CD14-positive monocyte (primary cell): ENCODE measurements at regions not wholly inside any gene's neighbourhood (a gene's known extent, or its start where the extent isn't known, plus 50 kb on each side); places are given as distances from the start of the nearest gene placed in this dataset.

ENCODE experiments used
- DNase-seq, 3 donors: peaks; one replicate each; pipeline ENCODE4 v3.0.0-alpha.2; 2011 to 2022
- H2AFZ ChIP-seq: 2 replicates; pipeline ENCODE4 v1.6.0; 2012; ENCODE audit warnings: mild to moderate bottlenecking, low read depth, low read length, inconsistent platforms; ENCODE audit not compliant: insufficient read depth, poor library complexity, severe bottlenecking
- H3K27ac ChIP-seq, 2 donors: 1 replicate in 1 of 2; 2 replicates in 1 of 2; pipeline ENCODE4 v1.5.1; 2012 to 2013; ENCODE audit warnings: low read length in 2 of 2, control low read depth in 1 of 2, inconsistent platforms in 1 of 2, low read depth in 1 of 2, mild to moderate bottlenecking in 1 of 2
- H3K27me3 ChIP-seq, 2 donors: one replicate each; pipeline versions ENCODE4 v1.6.0 to v1.6.1; 2011 to 2013; ENCODE audit warnings: low read length in 2 of 2; ENCODE audit not compliant: control insufficient read depth in 2 of 2, insufficient read depth in 2 of 2
- H3K36me3 ChIP-seq, 2 donors: replicated peaks in 1 of 2; 1 replicate in 1 of 2; 2 replicates in 1 of 2; pipeline versions ENCODE4 v1.5.1 to v1.6.1; 2012 to 2013; ENCODE audit warnings: low read length in 2 of 2, control low read depth in 1 of 2, inconsistent platforms in 1 of 2, mild to moderate bottlenecking in 1 of 2; ENCODE audit not compliant: insufficient read depth in 2 of 2, control insufficient read depth in 1 of 2
- H3K4me1 ChIP-seq, 2 donors: 1 replicate in 1 of 2; 2 replicates in 1 of 2; pipeline versions ENCODE4 v1.5.1 to v1.6.1; 2012 to 2013; ENCODE audit warnings: low read length in 2 of 2, control low read depth in 1 of 2, inconsistent platforms in 1 of 2, mild to moderate bottlenecking in 1 of 2, moderate library complexity in 1 of 2; ENCODE audit not compliant: insufficient read depth in 2 of 2, control insufficient read depth in 1 of 2
- H3K4me2 ChIP-seq: replicated peaks from 2 replicates; pipeline ENCODE3; 2012; ENCODE audit warnings: low read length, moderate library complexity, mild to moderate bottlenecking; ENCODE audit not compliant: poor library complexity, severe bottlenecking; ENCODE audit errors: extremely low read depth
- H3K4me3 ChIP-seq, 3 experiments: fragments of 200-600 bp in 1 of 3; sonication (generic) in 1 of 3; replicated peaks in 1 of 3; 1 replicate in 2 of 3; 2 replicates in 1 of 3; pipeline ENCODE4 v1.5.1; 2011 to 2013; ENCODE audit warnings: low read length in 3 of 3, mild to moderate bottlenecking in 3 of 3, control low read depth in 2 of 3, low read depth in 2 of 3, inconsistent platforms in 1 of 3, moderate library complexity in 1 of 3
- H3K79me2 ChIP-seq: 2 replicates; pipeline ENCODE4 v1.6.0; 2012; ENCODE audit warnings: mild to moderate bottlenecking, control low read depth, inconsistent platforms, low read length, moderate library complexity; ENCODE audit not compliant: insufficient read depth
- H3K9ac ChIP-seq: 2 replicates; pipeline ENCODE4 v1.6.0; 2017; ENCODE audit warnings: low read length, mild to moderate bottlenecking; ENCODE audit not compliant: insufficient read depth, poor library complexity, severe bottlenecking
- H3K9me3 ChIP-seq, 2 donors: replicated peaks in 1 of 2; 1 replicate in 1 of 2; 2 replicates in 1 of 2; pipeline versions ENCODE4 v1.5.1 to v1.6.1; 2012 to 2013; ENCODE audit warnings: low read length in 2 of 2, control low read depth in 1 of 2; ENCODE audit not compliant: control insufficient read depth in 1 of 2, insufficient read depth in 1 of 2
- H4K20me1 ChIP-seq: 2 replicates; pipeline ENCODE4 v1.6.0; 2012; ENCODE audit warnings: mild to moderate bottlenecking, low read length, control low read depth, moderate library complexity; ENCODE audit not compliant: insufficient read depth
- H3K27ac Mint-ChIP-seq, 7 donors: one replicate each; pipeline ENCODE4 v1.8.0; 2020; ENCODE audit warnings: mild to moderate bottlenecking in 7 of 7, mixed read lengths in 7 of 7, moderate library complexity in 6 of 7, inconsistent platforms in 2 of 7
- H3K27me3 Mint-ChIP-seq, 3 donors: one replicate each; pipeline ENCODE4 v1.8.0; 2021 to 2022; ENCODE audit warnings: low read depth in 3 of 3, mild to moderate bottlenecking in 3 of 3, mixed read lengths in 3 of 3, moderate library complexity in 3 of 3, inconsistent platforms in 1 of 3
- H3K36me3 Mint-ChIP-seq, 2 donors: one replicate each; pipeline ENCODE4 v1.8.0; 2020; ENCODE audit warnings: mixed read lengths in 2 of 2, inconsistent platforms in 1 of 2, mild to moderate bottlenecking in 1 of 2
- H3K4me1 Mint-ChIP-seq: one replicate; pipeline ENCODE4 v1.8.0; 2020; ENCODE audit warnings: mild to moderate bottlenecking, mixed read lengths
- H3K4me3 Mint-ChIP-seq, 2 donors: one replicate each; pipeline ENCODE4 v1.8.0; 2020; ENCODE audit warnings: mild to moderate bottlenecking in 2 of 2, mixed read lengths in 2 of 2, moderate library complexity in 1 of 2
- H3K9me3 Mint-ChIP-seq, 7 donors: one replicate each; pipeline ENCODE4 v1.8.0; 2020 to 2022; ENCODE audit warnings: mixed read lengths in 7 of 7, mild to moderate bottlenecking in 6 of 7, moderate library complexity in 6 of 7, inconsistent platforms in 2 of 7
- WGBS: methylation state at CpG from one replicate; pipeline ENCODE4 v1.1.5; 2013; ENCODE audit warnings: missing lambda C conversion rate; ENCODE audit not compliant: insufficient coverage; 5-methylcytosine and 5-hydroxymethylcytosine counted together
- intact Hi-C, 2 donors: fragments of 100-400 bp; cut with micrococcal nuclease; formaldehyde crosslinking; loops; one replicate each; pipeline versions ENCODE4 v1.15.0 to v1.15.1; 2023
- TF ChIP-seq, protein P1 (sequence below): fragments of 200-600 bp; IDR thresholded peaks from one replicate; pipeline ENCODE4 v1.8.0; 2022; ENCODE audit warnings: antibody characterized with exemption, mild to moderate bottlenecking

GRCh38 chr4:189445613-189446012 lies 495.1 kb upstream of the FRG1 start:
- Histone ChIP-seq H3K9me3 (peaks cover 4 to 9% of the 10 kb centered on the region in 2 donors), H3K4me3 (no peak overlapping the region), H3K4me2 (no peak overlapping the region), H3K9ac (no peak overlapping the region), H3K27me3 (no peaks in the 10 kb centered on the region), H3K79me2 (no peaks in the 10 kb centered on the region), H4K20me1 (no peaks in the 10 kb centered on the region), H3K27ac (no peak overlapping the region), H3K36me3 (no peaks in the 10 kb centered on the region), H2AFZ (no peak overlapping the region), H3K4me1 (no peaks in the 10 kb centered on the region)
- TF ChIP-seq, protein P1, sequence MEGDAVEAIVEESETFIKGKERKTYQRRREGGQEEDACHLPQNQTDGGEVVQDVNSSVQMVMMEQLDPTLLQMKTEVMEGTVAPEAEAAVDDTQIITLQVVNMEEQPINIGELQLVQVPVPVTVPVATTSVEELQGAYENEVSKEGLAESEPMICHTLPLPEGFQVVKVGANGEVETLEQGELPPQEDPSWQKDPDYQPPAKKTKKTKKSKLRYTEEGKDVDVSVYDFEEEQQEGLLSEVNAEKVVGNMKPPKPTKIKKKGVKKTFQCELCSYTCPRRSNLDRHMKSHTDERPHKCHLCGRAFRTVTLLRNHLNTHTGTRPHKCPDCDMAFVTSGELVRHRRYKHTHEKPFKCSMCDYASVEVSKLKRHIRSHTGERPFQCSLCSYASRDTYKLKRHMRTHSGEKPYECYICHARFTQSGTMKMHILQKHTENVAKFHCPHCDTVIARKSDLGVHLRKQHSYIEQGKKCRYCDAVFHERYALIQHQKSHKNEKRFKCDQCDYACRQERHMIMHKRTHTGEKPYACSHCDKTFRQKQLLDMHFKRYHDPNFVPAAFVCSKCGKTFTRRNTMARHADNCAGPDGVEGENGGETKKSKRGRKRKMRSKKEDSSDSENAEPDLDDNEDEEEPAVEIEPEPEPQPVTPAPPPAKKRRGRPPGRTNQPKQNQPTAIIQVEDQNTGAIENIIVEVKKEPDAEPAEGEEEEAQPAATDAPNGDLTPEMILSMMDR = no peak
- Mint-ChIP-seq H3K4me3 (no peak overlapping the region), H3K9me3 (peaks cover 5 to 16% (median 10%) of the 10 kb centered on the region in 7 donors), H3K4me1 (no peaks in the 10 kb centered on the region), H3K36me3 (no peaks in the 10 kb centered on the region), H3K27me3 (peaks cover 0 to 1% (median 0%) of the 10 kb centered on the region in 3 donors), H3K27ac (no peak overlapping the region)
- DNase-seq = no peak
- intact Hi-C loops = no loop called here

DNA sequence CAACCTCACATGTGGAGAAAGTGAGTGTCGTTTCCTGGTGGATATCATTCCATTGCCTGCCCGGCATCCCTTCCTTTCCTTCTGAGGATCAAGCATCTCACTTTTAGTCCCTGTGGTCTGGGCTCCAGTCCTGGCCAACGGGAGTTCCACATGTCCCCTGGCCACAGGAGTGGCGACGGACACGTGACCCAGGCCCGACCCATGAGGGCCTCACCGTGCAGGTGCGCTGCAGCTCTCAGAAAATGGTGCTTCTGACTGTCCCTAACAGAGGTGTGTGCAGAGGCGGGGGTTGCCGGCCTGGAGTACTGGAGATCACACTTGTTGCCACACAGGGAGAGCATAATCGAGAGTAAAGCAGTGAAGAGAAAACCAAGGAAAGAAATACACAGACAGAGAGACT lies 476.9 kb upstream of the FRG1 start:
- Histone ChIP-seq H3K27me3 (no peaks in the 10 kb centered on the region), H3K36me3 (no peaks in the 10 kb centered on the region), H3K4me2 (no peak overlapping the region), H3K4me3 (no peak overlapping the region), H3K27ac (no peak overlapping the region), H4K20me1 (no peaks in the 10 kb centered on the region), H3K4me1 (no peaks in the 10 kb centered on the region), H2AFZ (no peak overlapping the region), H3K79me2 (no peaks in the 10 kb centered on the region), H3K9me3 (peaks cover 37 to 44% of the 10 kb centered on the region in 2 donors), H3K9ac (no peak overlapping the region)
- Mint-ChIP-seq H3K27ac (no peak overlapping the region), H3K9me3 (peaks cover 7 to 43% (median 26%) of the 10 kb centered on the region in 7 donors), H3K36me3 (peaks cover 0 to 3% of the 10 kb centered on the region in 2 donors), H3K4me1 (no peaks in the 10 kb centered on the region), H3K4me3 (no peak overlapping the region), H3K27me3 (no peaks in the 10 kb centered on the region)
- intact Hi-C loops = no loop called here
- DNase-seq = no peak
- TF ChIP-seq, protein P1 = no peak
- WGBS = 91% methylated on average over 9 of the region's 12 CpGs
